DND-41 (cell line): ENCODE measurements at regions not wholly inside any gene's neighbourhood (a gene's known extent, or its start where the extent isn't known, plus 50 kb on each side); places are given as distances from the start of the nearest gene placed in this dataset.
"Not testable (repeated sequence)": the region's sequence is repeated elsewhere in the genome, so short reads cannot be mapped to it uniquely, and the experiment has no call there.

Experiments used
- ATAC-seq: fragments of 200-7000 bp; cut with Tn5 transposase; 3 replicates; pipeline ENCODE4 v1.9.1; 2021; ENCODE audit warnings: low read depth; ENCODE audit not compliant: insufficient read depth
- DNase-seq: peaks from one replicate; pipeline ENCODE4 v3.0.0-alpha.2; 2020
- H2AFZ ChIP-seq: 2 replicates; pipeline ENCODE4 v1.6.0; 2012; ENCODE audit warnings: low read depth, low read length
- H3K27ac ChIP-seq: 2 replicates; pipeline ENCODE4 v1.5.1; 2012; ENCODE audit warnings: low read length, inconsistent platforms
- H3K27me3 ChIP-seq: fragments of 200-600 bp; sonication (generic); 2 replicates; pipeline ENCODE4 v1.6.0; 2012; ENCODE audit warnings: low read length, mild to moderate bottlenecking, inconsistent platforms; ENCODE audit not compliant: insufficient read depth, poor library complexity
- H3K36me3 ChIP-seq: 2 replicates; pipeline ENCODE4 v1.5.1; 2012; ENCODE audit warnings: low read length, inconsistent platforms; ENCODE audit not compliant: insufficient read depth
- H3K4me1 ChIP-seq: 2 replicates; pipeline ENCODE4 v1.5.1; 2012; ENCODE audit warnings: mild to moderate bottlenecking, low read length; ENCODE audit not compliant: insufficient read depth
- H3K4me2 ChIP-seq: 2 replicates; pipeline ENCODE4 v1.6.0; 2012; ENCODE audit warnings: mild to moderate bottlenecking, moderate library complexity, low read length, inconsistent platforms; ENCODE audit not compliant: insufficient read depth
- H3K4me3 ChIP-seq, 2 experiments: fragments of 200-600 bp in 1 of 2; shearing (Covaris generic) in 1 of 2; 2 replicates each; pipeline ENCODE4 v1.5.1; 2012 to 2016; ENCODE audit warnings: inconsistent platforms in 2 of 2, low read length in 2 of 2, mild to moderate bottlenecking in 2 of 2, low read depth in 1 of 2, moderate library complexity in 1 of 2
- H3K79me2 ChIP-seq: 2 replicates; pipeline ENCODE4 v1.6.0; 2012; ENCODE audit warnings: low read length, inconsistent platforms; ENCODE audit not compliant: insufficient read depth
- H3K9ac ChIP-seq: 2 replicates; pipeline ENCODE4 v1.6.0; 2012; ENCODE audit warnings: low read depth, mild to moderate bottlenecking, inconsistent platforms, low read length, moderate library complexity
- H3K9me3 ChIP-seq: 2 replicates; pipeline ENCODE4 v1.5.1; 2012; ENCODE audit warnings: low read length, moderate library complexity, mild to moderate bottlenecking, inconsistent platforms; ENCODE audit not compliant: insufficient read depth, severe bottlenecking
- H4K20me1 ChIP-seq: 2 replicates; pipeline ENCODE4 v1.6.0; 2012; ENCODE audit warnings: low read length; ENCODE audit not compliant: insufficient read depth
- CTCF ChIP-seq: IDR thresholded peaks from 2 replicates; pipeline ENCODE4 v1.5.1; 2012; ENCODE audit warnings: borderline replicate concordance, low read length, moderate library complexity, mild to moderate bottlenecking; ENCODE audit not compliant: poor library complexity, severe bottlenecking; ENCODE audit errors: extremely low read depth
- EZH2 ChIP-seq: IDR thresholded peaks from 3 replicates; pipeline ENCODE4 v1.6.1; 2012; ENCODE audit warnings: borderline replicate concordance, low read depth, mild to moderate bottlenecking, moderate library complexity, low read length, inconsistent platforms; ENCODE audit not compliant: severe bottlenecking

- no peak overlapping the region for H3K4me3 ChIP-seq
- H2AFZ ChIP-seq: no peak overlapping the region
- H3K9ac ChIP-seq: no peak overlapping the region
- DNase-seq: no peak
- no peaks in the 10 kb centered on the region for H3K9me3 ChIP-seq
- ATAC-seq: no peak
- TF ChIP-seq CTCF (no peak), EZH2 (no peak)
- no peak overlapping the region for H3K27ac ChIP-seq
- H3K4me2 ChIP-seq: no peak overlapping the region
- no peaks in the 10 kb centered on the region for H3K4me1 ChIP-seq
- no peaks in the 10 kb centered on the region for H3K36me3 ChIP-seq
- H3K79me2 ChIP-seq: no peaks in the 10 kb centered on the region
- no peaks in the 10 kb centered on the region for H3K27me3 ChIP-seq
- no peaks in the 10 kb centered on the region for H4K20me1 ChIP-seq
These were observed 1110.9 kb upstream of the CNTN5 start for GRCh38 chr11:97909614-97910399.

GRCh38 chr11:97912629-97913028 lies 1108.1 kb upstream of the CNTN5 start:
- no peaks in the 10 kb centered on the region for H3K9me3 ChIP-seq
- H4K20me1 ChIP-seq: no peaks in the 10 kb centered on the region
- DNase-seq: no peak
- TF ChIP-seq EZH2 (no peak), CTCF (no peak)
- no peak overlapping the region for H3K4me2 ChIP-seq
- H3K9ac ChIP-seq: no peak overlapping the region
- H3K4me3 ChIP-seq: no peak overlapping the region
- H3K36me3 ChIP-seq: no peaks in the 10 kb centered on the region
- no peaks in the 10 kb centered on the region for H3K27me3 ChIP-seq
- no peak overlapping the region for H2AFZ ChIP-seq
- no peaks in the 10 kb centered on the region for H3K79me2 ChIP-seq
- ATAC-seq: no peak
- no peaks in the 10 kb centered on the region for H3K4me1 ChIP-seq
- no peak overlapping the region for H3K27ac ChIP-seq

GRCh38 chr11:97922933-97923332 lies 1097.8 kb upstream of the CNTN5 start:
- not testable (repeated sequence) for H2AFZ ChIP-seq

GRCh38 chr11:97934572-97935208 lies 1086.1 kb upstream of the CNTN5 start:
- no peak overlapping the region for H2AFZ ChIP-seq
- no peaks in the 10 kb centered on the region for H3K27me3 ChIP-seq
- H3K79me2 ChIP-seq: no peaks in the 10 kb centered on the region
- no peak for TF ChIP-seq CTCF
- TF ChIP-seq EZH2: no peak
- no peaks in the 10 kb centered on the region for H3K9me3 ChIP-seq
- H4K20me1 ChIP-seq: no peaks in the 10 kb centered on the region
- no peak overlapping the region for H3K4me3 ChIP-seq
- DNase-seq (no peak), ATAC-seq (no peak)
- no peak overlapping the region for H3K27ac ChIP-seq
- H3K9ac ChIP-seq: no peak overlapping the region
- no peak overlapping the region for H3K4me2 ChIP-seq
- no peaks in the 10 kb centered on the region for H3K36me3 ChIP-seq
- H3K4me1 ChIP-seq: no peaks in the 10 kb centered on the region

More at GRCh38 chr11:97922933-97923332, 1097.8 kb upstream of the CNTN5 start:
- not testable (repeated sequence) for H3K79me2 ChIP-seq, H3K4me1 ChIP-seq, H3K4me2 ChIP-seq, H3K27me3 ChIP-seq, H4K20me1 ChIP-seq, ATAC-seq, DNase-seq, H3K27ac ChIP-seq, H3K9me3 ChIP-seq, H3K36me3 ChIP-seq, H3K4me3 ChIP-seq, H3K9ac ChIP-seq
